ENCODE measurements at regions not wholly inside any gene's neighbourhood (a gene's known extent, or its start where the extent isn't known, plus 50 kb on each side); places are given as distances from the start of the nearest gene placed in this dataset.
"Not testable (repeated sequence)": the region's sequence is repeated elsewhere in the genome, so short reads cannot be mapped to it uniquely, and the experiment has no call there.

DNA sequence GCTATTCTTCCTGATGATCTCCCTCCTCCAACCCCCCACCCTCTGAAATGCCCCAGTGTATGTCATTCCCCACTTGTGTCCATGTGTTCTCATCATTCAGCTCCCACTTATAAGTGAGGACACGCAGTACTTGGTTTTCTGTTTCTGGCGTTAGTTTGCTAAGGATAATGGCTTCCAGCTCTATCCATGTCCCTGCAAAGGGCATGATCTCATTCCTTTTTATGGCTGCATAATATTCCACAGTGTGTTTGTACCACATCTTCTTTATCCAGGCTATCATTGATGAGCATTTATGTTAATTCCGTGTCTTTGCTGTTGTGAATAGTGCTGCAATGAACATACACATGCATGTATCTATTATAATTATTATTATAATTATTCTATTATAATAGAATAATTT, 169.3 kb downstream of the VSIG4 start:
- not testable (repeated sequence) for H3K27me3 Mint-ChIP-seq, DNase-seq, H3K4me3 Mint-ChIP-seq, H3K27ac Mint-ChIP-seq, H3K9me3 Mint-ChIP-seq, H3K36me3 Mint-ChIP-seq
- H3K4me1 Mint-ChIP-seq: peaks cover 11% of the 10 kb centered on the region

- H3K27me3 Mint-ChIP-seq: no peaks in the 10 kb centered on the region
- H3K4me1 Mint-ChIP-seq: peaks cover 19% of the 10 kb centered on the region
- H3K27ac Mint-ChIP-seq: no peak overlapping the region
- H3K36me3 Mint-ChIP-seq: no peaks in the 10 kb centered on the region
- H3K9me3 Mint-ChIP-seq: no peaks in the 10 kb centered on the region
- DNase-seq: no peak
- H3K4me3 Mint-ChIP-seq: no peak overlapping the region
Measured at GRCh38 chrX:65866773-65867172, 173.1 kb downstream of the VSIG4 start.

- no peak for DNase-seq
- Mint-ChIP-seq H3K27ac (no peak overlapping the region), H3K9me3 (no peaks in the 10 kb centered on the region), H3K27me3 (no peaks in the 10 kb centered on the region), H3K4me3 (no peak overlapping the region), H3K4me1 (peaks cover 25% of the 10 kb centered on the region), H3K36me3 (no peaks in the 10 kb centered on the region)
Measured at GRCh38 chrX:65866146-65866545, 173.7 kb downstream of the VSIG4 start.

- no peak for DNase-seq
- Mint-ChIP-seq H3K4me1 (peaks cover 27% of the 10 kb centered on the region), H3K27me3 (no peaks in the 10 kb centered on the region), H3K4me3 (no peak overlapping the region), H3K9me3 (no peaks in the 10 kb centered on the region), H3K36me3 (no peaks in the 10 kb centered on the region), H3K27ac (no peak overlapping the region)
Measured at GRCh38 chrX:65862638-65863037, 177.2 kb downstream of the VSIG4 start.

DNA sequence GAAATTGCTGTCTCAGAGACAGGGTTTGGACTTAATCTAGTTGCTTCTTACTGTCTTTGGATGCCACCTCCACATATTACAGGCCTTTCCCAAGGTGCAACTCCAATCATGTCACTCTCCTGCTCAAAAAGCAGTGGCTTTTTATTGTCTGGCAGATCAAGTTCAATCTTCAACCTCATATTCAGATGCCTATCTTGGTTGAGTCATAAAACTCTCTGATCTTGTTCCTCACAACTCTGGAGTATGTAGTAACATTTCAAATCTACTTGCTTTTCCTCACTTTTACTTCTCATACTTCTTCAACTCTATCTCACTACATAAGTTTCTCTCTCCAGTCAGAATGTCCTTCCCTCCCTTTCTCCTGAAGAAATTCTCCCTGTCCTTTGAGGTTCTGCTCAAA, 180.6 kb downstream of the VSIG4 start:
- Mint-ChIP-seq H3K4me3 (no peak overlapping the region), H3K27ac (no peak overlapping the region), H3K36me3 (peaks cover 3% of the 10 kb centered on the region), H3K4me1 (peaks cover 18% of the 10 kb centered on the region), H3K27me3 (no peaks in the 10 kb centered on the region), H3K9me3 (peaks cover 5% of the 10 kb centered on the region)
- DNase-seq: no peak

DNA sequence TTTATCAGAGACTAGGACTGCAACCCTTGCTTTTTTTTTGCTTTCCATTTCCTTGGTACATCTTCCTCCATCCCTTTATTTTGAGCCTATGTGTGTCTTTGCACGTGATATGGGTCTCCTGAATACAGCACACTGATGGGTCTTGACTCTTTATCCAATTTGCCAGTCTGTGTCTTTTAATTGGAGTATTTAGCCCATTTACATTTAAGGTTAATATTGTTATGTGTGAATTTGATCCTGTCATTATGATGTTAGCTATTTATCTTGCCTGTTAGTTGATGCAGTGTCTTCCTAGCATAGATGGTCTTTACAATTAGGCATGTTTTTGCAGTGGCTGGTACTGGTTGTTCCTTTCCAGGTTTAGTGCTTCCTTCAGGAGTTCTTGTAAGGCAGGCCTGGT, 185.4 kb downstream of the VSIG4 start:
- not testable (repeated sequence) for DNase-seq, H3K36me3 Mint-ChIP-seq, H3K27me3 Mint-ChIP-seq, H3K4me1 Mint-ChIP-seq, H3K27ac Mint-ChIP-seq, H3K4me3 Mint-ChIP-seq
- peaks cover 14% of the 10 kb centered on the region for H3K9me3 Mint-ChIP-seq

DNA sequence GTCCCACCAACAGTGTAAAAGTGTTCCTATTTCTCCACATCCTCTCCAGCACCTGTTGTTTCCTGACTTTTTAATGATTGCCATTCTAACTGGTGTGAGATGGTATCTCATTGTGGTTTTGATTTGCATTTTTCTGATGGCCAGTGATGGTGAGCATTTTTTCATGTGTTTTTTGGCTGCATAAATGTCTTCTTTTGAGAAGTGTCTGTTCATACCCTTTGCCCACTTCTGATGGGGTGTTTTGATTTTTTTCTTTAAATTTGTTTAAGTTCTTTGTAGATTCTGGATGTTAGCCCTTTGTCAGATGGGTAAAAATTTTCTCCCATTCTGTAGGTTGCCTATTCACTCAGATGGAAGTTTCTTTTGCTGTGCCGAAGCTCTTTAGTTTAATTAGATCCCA, 183.9 kb downstream of the MSN start:
- H3K9me3 Mint-ChIP-seq: peaks cover 14% of the 10 kb centered on the region
- not testable (repeated sequence) for H3K4me1 Mint-ChIP-seq, H3K4me3 Mint-ChIP-seq, H3K36me3 Mint-ChIP-seq, H3K27me3 Mint-ChIP-seq, H3K27ac Mint-ChIP-seq, DNase-seq

GRCh38 chrX:65850821-65851220, 183.4 kb downstream of the MSN start:
- H3K4me1 Mint-ChIP-seq, H3K4me3 Mint-ChIP-seq, H3K27ac Mint-ChIP-seq, H3K36me3 Mint-ChIP-seq, DNase-seq, H3K27me3 Mint-ChIP-seq: not testable (repeated sequence)
- peaks cover 14% of the 10 kb centered on the region for H3K9me3 Mint-ChIP-seq

GRCh38 chrX:65846974-65847373, 179.5 kb downstream of the MSN start:
- Mint-ChIP-seq H3K27me3 (no peaks in the 10 kb centered on the region), H3K36me3 (no peaks in the 10 kb centered on the region), H3K4me1 (no peaks in the 10 kb centered on the region), H3K4me3 (no peak overlapping the region), H3K27ac (no peak overlapping the region), H3K9me3 (no peaks in the 10 kb centered on the region)
- no peak for DNase-seq

DNA sequence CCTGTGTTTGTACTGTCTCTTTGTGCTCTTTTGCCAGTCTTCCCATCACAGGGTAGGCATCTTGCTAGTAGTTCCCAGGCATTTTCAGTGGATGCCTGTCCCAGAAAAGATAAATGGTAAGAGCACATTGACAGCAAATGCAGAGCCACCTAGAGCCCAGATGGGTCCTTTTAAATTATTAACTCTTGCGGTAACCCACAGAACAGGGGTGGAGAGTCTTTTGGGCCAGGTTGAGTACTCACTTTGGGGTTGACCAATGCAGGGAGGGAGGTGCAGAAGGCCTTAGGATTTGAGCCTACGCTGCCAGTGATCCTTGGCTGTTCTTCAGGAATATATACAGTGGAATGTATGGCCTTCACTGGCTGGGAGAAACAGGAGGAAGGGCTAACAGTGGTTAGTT, 173.8 kb downstream of the MSN start:
- Mint-ChIP-seq H3K9me3 (no peaks in the 10 kb centered on the region), H3K27me3 (no peaks in the 10 kb centered on the region), H3K36me3 (no peaks in the 10 kb centered on the region), H3K27ac (no peak overlapping the region), H3K4me3 (no peak overlapping the region), H3K4me1 (peaks cover 6% of the 10 kb centered on the region)
- DNase-seq: no peak

DNA sequence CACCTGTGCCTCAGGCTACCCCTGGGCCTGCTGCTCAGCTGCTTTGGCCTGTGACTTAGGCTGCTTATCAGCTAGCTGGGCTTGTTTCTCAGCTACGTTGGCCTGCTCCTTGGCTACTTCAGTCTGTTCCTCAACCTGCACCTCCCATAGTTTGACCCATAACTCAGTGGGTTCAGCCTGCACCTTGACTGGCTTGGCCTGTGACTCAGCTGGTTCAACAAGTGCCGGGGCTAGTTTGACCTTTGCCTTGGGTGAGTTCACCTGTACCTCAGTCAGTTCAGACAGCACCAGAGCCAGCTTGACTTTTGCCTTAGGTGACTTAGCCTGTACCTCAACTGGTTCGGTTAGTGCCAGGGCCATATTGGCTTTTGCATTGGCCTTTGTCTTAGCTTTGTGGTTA, 171.2 kb downstream of the MSN start:
- Mint-ChIP-seq H3K4me1 (peaks cover 6% of the 10 kb centered on the region), H3K4me3 (no peak overlapping the region), H3K27me3 (no peaks in the 10 kb centered on the region), H3K9me3 (no peaks in the 10 kb centered on the region), H3K27ac (no peak overlapping the region), H3K36me3 (no peaks in the 10 kb centered on the region)
- no peak for DNase-seq

GRCh38 chrX:65837875-65838549, 170.6 kb downstream of the MSN start:
- Mint-ChIP-seq H3K4me1 (peaks cover 6% of the 10 kb centered on the region), H3K9me3 (no peaks in the 10 kb centered on the region), H3K4me3 (no peak overlapping the region), H3K36me3 (no peaks in the 10 kb centered on the region), H3K27me3 (no peaks in the 10 kb centered on the region), H3K27ac (no peak overlapping the region)
- DNase-seq: no peak

- no peaks in the 10 kb centered on the region for H3K9me3 Mint-ChIP-seq
- DNase-seq: no peak
- no peak overlapping the region for H3K27ac Mint-ChIP-seq
- H3K4me3 Mint-ChIP-seq: no peak overlapping the region
- H3K4me1 Mint-ChIP-seq: no peaks in the 10 kb centered on the region
- no peaks in the 10 kb centered on the region for H3K36me3 Mint-ChIP-seq
- no peaks in the 10 kb centered on the region for H3K27me3 Mint-ChIP-seq
Measured at GRCh38 chrX:65831268-65831667, 163.8 kb downstream of the MSN start.

- Mint-ChIP-seq H3K4me1 (no peaks in the 10 kb centered on the region), H3K27ac (no peak overlapping the region), H3K27me3 (no peaks in the 10 kb centered on the region), H3K4me3 (no peak overlapping the region), H3K36me3 (no peaks in the 10 kb centered on the region), H3K9me3 (no peaks in the 10 kb centered on the region)
- DNase-seq: no peak
Measured at GRCh38 chrX:65828599-65828998, 161.1 kb downstream of the MSN start.

GRCh38 chrX:65825226-65825625, 157.8 kb downstream of the MSN start:
- not testable (repeated sequence) for DNase-seq, H3K36me3 Mint-ChIP-seq, H3K27ac Mint-ChIP-seq, H3K4me1 Mint-ChIP-seq, H3K27me3 Mint-ChIP-seq, H3K9me3 Mint-ChIP-seq, H3K4me3 Mint-ChIP-seq

- H3K27ac Mint-ChIP-seq: peak overlapping the region; percentile 25
- H3K36me3 Mint-ChIP-seq: peaks cover 2% of the 10 kb centered on the region
- H3K27me3 Mint-ChIP-seq: no peaks in the 10 kb centered on the region
- H3K9me3 Mint-ChIP-seq: peaks cover 4% of the 10 kb centered on the region
- peak overlapping the region; percentile 65 for H3K4me3 Mint-ChIP-seq
- peak; percentile 44 for DNase-seq
- H3K4me1 Mint-ChIP-seq: peaks cover 3% of the 10 kb centered on the region
Measured at GRCh38 chrX:65821721-65822496, 154.5 kb downstream of the MSN start.

Data from activated naive CD8-positive, alpha-beta T cell treated with anti-CD3 and anti-CD28 coated beads for 36 hours (primary cell).